HG03095 (cell line): ENCODE measurements at regions not wholly inside any gene's neighbourhood (a gene's known extent, or its start where the extent isn't known, plus 50 kb on each side); places are given as distances from the start of the nearest gene placed in this dataset.
"Not testable (repeated sequence)": the region's sequence is repeated elsewhere in the genome, so short reads cannot be mapped to it uniquely, and the experiment has no call there.

Experiments
- ATAC-seq: cut with Tn5 transposase; IDR thresholded peaks from one replicate; pipeline ENCODE4 v1.9.1; 2021; ENCODE audit warnings: moderate library complexity; ENCODE audit not compliant: unreplicated experiment

DNA sequence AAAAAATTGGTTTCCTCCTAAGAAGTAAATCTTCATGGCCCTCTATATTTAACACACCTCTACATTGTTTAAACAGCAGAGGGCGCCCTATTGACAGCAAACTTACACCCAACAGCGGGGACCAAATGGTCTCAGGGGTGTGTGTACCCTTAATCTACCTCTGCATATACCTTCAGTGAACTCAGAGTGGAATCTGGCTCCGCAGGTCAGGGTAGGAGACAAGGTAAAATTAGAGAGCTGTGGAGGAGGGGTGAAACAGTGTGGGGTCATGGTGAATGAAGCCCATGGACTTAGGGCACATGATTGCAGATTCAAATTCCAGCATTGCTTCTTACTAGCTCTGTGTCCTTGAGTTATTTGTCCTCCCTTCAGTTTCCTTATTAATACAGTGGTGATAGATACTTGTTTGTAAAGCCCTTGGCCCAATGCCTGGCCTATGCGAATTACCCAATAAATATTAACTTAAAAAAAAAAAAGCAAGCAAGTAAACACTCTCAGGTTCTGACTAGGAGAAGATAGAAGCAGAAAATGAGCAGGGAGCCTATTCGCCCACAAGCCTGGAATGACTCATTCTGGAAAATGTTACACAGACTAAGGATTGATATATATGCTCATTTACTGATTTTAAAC lies 122.9 kb downstream of the CAVIN4 start:
- no peak for ATAC-seq

DNA sequence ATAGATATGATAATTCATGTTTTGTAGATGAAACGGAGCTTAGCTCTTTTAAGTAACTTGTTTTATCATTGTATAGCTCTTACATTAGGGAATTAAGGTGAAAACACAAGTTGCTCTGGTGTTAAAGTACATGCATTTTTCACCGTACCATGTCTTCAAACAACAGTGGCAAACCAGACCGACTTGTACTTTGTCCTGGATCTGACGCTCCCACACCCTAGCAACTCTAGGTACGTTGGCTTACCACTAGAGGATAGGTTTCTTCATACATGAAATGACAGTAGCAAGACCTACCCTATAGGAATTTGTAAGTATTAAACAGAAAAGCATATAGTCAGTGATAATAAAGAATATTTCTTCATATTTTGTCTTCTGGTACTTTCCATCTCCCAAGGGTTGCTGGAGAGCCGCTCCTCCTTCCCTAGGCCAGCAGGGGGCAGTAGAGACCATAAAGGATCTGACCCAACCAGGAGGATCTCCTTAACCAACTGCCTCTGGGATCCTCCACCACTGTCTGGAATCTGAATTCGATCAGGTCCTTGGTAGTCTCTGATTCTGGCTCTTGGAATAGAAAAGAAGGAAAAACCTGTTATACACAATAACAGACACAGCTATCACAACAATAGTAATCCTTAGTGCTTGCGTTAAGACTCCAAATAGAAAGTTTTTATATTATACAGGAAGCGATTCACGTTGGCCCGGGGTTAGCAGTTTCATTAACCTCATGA lies 136.7 kb downstream of the CAVIN4 start:
- ATAC-seq: peak; percentile 75

DNA sequence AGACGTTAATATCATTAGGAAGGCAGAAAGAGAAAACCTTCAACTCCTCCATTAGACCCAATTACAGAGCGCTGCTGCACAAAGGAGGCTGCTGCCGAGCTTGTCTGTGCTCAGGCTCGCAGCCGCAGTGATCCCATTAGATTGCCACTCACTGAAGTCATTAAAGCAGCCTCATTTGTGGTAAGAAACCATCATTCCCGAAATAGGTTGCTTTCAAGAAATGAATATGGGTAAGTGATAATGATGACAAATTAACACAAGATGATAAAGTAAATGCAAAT lies 137.2 kb downstream of the CAVIN4 start:
- ATAC-seq: no peak

DNA sequence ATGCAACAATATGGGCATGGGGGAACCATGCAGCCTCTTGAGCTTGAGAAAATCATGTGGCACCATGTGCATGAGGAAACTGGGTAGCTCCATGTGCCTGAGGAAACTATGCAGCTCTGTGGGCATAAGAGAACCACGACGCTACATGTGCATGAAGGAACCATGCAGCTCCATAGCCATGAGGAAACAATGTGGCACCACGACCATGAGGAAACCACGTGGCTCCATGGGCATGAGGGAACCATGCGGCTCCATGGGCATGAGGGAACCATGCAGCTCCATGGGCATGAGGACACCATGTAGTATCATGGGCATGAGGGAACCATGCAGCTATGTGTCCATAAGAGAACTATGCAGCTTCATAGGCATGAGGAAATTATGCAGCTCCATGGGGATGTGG lies 140.8 kb downstream of the CAVIN4 start:
- no peak for ATAC-seq

DNA sequence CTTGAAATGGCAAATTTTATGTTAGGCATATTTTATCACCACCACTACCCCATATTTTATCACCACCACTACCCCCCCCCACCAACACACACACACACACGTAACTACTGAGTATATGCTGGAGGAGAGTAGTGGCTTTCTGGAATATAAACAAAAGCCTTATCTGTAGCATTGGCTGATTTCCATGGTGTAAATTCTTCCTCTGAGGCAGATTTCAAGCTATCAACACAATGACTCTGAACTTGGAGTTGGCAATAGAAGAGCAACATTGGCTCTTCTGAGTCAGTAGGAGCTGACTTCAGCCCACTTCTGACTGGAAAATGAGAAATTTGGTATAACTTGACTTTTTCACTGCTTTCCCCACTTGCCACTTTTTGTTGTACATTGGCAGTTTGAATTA lies 143.0 kb downstream of the CAVIN4 start:
- ATAC-seq: no peak

DNA sequence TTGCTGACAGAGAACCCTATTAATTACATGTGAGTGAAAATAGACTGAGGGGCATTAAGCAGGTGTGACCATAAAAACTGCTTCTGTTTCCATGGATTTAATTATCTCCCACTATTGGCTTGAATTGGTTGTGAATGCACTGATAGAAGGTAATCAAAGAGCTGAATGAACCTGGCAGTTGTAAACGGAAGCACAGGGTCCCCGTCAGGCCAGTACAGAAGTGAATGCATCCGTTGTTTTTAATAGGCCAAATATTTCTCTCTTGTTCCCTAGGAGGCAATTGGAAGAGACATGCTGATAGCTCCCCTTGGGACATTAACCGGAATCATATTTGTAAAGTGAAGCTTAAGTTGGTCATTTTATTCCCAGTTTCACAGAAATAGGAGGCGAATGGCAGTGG lies 147.0 kb downstream of the CAVIN4 start:
- no peak for ATAC-seq

DNA sequence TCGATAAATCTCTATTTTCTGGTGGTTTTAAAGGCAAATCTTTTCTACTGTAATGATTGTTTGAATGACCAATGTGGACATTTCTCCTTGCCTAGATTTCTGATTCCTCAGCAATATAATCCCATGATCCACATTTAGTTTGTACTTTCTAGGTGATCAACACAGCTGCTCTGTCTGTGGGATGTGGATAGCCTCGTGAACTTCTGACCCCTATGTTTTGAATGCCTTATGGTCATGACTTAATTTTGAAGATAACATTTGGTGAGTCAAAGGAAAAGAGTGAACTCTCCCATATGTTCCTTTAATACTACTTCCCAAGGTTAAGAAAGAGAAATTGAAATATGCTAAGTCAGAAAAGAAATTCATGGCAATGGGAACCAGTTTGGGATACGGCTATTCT lies 147.5 kb downstream of the CAVIN4 start:
- ATAC-seq: no peak

DNA sequence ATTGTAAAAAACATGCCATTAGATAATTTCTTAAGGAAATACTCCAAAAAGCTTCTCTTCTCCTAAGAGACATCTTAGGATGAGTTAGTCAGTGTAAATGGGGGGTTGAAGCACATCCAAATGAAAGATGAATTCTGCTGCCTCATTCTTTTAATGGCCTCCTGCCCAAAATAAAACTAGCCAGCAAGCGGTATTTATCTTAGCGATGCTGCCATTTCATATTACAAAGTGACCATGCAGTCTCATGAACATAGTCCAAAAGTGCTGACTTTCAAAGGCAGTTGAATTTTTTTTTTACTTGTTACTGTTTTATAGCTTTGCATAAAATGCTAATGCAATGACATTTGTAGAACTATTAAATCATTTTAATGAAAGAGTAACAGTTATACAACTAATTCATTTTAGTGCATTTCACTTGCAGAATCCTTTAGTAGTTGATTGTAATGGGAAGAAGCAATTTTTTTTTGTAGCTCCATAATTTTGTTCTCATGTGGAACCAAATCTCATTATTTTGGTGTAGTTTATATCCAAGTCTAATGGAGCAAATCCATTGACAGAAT lies 151.5 kb downstream of the CAVIN4 start:
- ATAC-seq: no peak

DNA sequence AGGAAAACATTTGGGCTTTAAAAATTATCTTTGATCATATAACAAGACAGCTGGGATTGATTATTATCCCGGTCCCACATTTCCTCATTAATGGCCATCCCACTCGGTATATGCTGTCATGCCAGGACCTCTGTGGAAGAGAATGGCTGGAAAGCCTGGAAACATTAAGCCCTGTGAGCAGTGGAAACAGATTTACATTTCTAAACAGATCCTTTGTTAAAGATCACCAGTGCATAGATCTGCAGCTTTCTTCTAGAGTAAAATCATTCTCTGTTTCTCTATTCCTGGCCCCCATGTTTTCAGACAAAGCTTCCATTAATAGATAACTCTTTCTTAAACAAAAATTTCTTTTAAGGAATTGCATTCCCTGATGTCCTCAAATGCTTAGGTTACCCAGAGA lies 152.2 kb downstream of the CAVIN4 start:
- no peak for ATAC-seq

DNA sequence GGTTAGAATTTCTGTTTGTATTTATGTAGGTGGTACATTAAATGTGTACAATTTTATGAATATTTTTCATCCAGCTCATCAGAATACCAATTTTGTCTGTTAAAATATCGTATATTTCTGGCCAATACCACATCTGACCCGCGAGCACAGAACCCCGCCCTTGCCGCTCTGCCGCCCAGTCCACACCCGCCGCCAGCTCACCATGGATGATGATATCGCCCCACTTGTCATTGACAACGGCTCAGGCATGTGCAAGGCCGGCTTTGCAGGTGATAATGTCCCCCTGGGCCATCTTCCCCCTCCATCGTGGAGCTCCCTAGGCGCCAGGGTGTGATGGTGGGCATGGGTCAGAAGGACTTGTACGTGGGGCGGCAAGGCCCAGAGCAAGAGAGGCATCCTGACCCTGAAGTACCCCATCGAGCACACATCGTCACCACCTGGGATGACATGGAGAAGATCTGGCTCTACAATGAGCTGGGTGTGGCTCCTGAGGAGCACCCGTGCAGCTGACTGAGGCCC lies 153.2 kb downstream of the CAVIN4 start:
- ATAC-seq: no peak

DNA sequence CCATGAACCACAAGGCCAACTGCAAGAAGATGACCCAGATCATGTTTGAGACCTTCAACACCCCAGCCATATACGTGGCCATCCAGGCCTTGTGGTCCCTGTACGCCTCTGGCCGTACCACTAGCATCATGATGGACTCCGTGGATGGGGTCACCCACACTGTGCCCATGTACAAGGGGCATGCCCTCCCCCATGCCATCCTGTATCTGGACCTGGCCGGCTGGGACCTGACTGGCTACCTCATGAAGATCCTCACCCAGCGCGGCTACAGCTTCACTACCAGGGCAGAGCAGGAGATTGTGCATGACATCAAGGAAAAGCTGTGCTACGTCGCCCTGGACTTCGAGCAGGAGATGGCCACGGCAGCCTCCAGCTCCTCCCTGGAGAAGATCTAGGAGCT lies 153.7 kb downstream of the CAVIN4 start:
- ATAC-seq: no peak

DNA sequence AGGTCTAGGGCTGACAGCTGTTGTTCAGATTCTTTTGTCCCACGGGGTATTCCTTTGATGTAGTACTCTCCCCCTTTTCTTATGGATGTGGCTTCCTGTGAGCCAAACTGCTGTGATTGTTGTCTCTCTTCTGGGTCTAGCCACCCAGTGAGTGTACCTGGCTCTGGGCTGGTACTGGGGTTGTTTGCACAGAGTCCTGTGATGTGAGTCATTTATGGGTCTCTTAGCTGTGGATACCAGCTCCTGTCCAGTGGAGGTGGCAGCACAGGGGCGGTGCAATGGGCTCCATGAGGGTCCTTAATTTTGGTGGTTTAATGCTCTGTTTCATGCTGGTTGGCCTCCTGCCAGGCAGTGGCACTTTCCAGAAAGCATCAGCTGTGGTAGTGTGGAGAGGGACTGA lies 161.3 kb downstream of the CAVIN4 start:
- no peak for ATAC-seq

DNA sequence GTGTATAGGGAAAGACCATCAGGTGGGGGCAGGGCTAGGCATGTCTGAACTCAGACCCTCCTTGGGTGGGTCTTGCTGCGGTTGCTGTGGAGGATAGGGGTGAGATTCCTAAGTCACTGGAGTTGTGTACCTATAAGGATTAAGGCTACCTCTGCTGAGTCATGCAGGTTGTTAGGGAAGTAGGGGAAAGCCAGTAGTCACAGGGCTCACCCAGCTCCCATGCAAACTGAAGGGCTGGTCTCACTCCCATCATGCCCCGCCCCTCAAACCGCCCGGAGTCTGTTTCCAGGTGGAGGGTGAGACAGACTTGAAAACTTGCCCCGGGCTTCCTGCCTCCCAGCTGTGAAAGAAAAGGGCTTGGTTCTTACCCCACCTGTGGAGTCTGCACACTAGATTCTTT lies 161.8 kb downstream of the CAVIN4 start:
- ATAC-seq: no peak

DNA sequence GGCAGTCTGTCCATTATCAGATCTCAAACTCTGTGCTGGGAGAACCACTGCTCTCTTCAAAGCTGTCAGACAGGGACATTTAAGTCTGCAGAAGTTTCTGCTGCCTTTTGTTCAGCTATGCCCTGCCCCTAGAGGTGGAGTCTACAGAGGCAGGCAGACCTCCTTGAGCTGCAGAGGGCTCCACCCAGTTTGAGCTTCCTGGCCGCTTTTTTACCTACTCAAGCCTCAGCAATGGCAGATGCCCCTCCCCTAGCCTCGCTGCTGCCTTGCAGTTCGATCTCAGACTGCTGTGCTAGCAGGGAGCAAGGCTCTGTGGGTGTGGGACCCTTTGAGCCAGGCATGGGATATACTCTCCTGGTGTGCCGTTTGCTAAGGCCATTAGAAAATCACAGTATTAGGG lies 171.1 kb downstream of the CAVIN4 start:
- ATAC-seq: not testable (repeated sequence)

DNA sequence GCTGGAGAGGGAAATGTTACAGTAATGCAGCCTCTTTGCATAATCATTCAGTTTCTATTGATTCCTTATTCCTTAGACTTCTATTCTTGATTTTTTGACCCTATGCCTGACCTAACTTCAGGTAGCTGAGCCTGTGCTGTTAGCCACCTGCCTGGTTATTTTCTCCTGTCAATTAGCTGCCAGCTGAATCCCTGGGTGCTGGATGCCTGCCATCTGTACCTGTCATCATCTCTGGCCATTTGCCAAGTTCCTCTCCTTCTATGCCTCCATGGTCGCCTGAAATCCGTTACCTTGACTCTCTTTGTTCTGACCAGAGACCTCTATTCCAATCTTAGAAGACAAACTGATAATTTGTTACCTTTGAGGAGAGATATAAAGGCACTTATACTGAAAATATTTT lies 178.3 kb downstream of the CAVIN4 start:
- ATAC-seq: no peak

DNA sequence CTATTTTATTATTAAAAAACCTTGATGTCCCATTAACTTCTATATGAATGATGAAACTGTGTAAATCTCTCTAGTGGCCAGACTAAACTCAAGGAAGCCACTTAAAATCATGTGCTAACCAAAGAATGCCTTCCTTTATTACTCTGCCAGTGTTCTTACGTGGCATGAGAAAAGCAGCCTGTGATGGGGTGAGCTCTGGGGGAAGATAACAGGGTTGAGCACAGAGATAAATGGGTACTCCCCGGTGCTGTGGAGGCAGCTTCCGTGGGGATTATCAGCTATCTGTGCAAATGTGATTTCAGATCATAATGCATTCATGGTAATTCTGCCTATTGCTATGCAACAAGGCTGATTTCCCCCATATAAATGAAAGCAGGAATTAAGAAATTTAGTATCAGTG lies 181.3 kb downstream of the CAVIN4 start:
- no peak for ATAC-seq

DNA sequence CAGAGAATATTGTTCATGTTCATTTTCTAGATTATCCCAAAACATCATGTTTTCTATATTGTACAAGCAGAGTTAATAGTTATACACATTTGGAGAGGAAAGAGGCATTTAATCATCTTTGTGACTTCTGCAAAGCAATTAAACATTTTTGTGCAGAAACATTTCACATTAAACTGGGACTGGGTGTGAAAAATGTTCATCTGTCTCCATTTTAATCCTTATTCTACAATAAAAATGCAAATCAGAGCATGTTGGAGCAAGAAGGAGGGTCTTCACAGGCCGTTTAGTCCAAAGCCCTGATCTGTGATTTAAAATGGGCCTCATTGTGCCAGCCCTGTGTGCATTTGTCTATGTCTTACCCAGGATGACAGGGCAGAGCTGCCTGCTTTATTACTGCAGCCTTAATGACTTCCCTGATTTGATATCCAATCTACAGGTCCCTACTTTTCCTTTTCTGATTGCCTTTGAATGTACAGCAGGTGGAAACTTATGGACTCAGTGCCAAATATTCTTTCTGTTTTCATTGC lies 183.5 kb downstream of the CAVIN4 start:
- no peak for ATAC-seq

DNA sequence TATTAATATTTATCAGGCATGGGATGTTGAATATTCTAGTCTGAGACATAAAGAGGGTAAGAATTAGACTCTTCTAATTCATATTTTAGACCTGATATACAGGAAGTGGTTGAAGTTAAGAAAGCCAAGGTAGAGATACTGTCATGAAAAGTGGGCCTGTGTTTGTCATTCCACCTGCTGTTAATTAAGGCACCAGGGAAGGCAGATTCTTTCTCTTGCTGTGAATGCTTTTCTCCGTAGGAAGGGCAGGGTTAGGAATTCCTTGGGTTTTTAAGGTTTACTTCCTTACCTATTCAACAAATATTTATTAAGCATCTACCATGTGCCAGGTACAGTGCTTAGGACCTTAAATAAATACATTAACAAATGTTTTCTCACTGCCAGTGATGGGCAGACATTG lies 196.4 kb downstream of the CAVIN4 start:
- no peak for ATAC-seq

DNA sequence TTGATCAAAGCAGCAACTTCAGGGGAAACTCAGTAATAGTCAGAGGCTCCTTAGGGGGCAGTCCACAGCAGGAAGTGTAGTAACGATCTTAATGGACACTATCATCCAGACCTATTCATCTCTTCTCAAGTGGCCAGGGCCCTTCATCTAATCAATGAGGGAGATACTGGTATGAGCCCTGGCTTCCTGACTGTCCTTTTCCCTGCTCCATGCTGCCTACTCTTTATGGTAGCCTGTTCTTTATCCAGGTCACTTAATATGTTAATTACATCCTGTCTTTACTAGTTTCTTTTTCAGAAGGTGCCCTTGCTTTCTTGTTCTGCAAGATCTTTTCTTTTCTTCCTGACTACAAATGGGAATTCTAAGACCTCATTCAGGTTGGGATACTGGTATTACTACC lies 197.1 kb downstream of the CAVIN4 start:
- no peak for ATAC-seq

DNA sequence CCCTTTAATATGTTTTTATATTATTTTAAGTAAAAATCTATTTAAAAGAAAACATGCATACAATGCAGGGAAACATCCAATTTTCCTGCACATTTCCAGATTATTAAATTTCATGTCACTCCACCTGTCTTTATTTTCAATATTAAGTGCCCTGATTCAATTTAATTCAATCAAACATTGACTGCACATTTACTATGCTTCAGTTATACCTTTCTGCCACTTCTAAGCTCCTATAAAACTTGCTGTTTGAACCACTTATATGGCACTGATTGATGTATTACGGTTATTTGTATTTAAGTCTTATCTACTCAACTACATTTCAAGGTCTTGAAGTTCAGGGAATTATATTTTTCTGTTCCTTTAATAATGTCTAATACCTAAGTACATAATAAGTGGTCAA lies 198.0 kb downstream of the CAVIN4 start:
- ATAC-seq: no peak

DNA sequence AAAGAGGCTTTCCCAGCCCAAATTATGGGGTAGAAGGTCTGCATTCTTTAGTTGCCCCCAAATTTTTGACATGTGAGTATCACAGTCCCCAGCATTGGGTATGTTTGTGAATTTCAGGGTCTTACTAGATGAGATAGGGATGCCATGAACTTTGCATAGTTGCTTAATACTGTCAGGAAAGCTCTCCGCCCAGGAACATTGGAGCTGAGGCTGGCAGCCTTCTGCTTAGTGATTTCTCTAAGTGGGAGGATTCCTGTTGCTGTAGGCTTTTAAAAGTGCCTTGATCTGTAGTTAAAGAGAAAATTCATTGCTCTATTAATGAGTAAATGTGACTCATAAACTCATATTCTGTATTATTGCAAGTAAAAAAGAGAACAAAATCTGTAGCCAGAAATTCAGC lies 206.9 kb downstream of the CAVIN4 start:
- ATAC-seq: no peak

DNA sequence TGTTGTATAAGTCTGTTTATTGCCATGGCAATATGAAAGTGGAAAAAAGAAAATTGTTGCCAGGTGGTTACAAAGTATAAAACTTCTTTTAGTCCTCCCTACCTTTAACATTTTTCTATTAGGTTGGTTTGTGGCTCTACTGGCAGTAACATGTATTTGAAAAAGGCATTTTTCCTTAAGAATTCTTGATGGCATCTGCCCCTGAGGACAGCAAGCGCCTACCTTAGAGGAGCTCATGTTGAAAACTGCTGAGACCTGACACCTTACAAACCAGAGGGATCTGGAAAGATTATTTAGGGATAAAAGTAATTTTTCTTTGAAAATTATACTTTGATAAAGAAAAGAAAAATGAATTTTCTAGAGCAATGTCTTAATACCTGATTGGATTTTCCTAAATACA lies 208.1 kb downstream of the CAVIN4 start:
- no peak for ATAC-seq
